Stimulated activated CD4-positive, alpha-beta T cell treated with anti-CD3 and anti-CD28 coated beads, TNF-alpha, amount 100 ng/mL, for 24 hours (primary cell): ENCODE measurements at regions not wholly inside any gene's neighbourhood (a gene's known extent, or its start where the extent isn't known, plus 50 kb on each side); places are given as distances from the start of the nearest gene placed in this dataset.
A peak's percentile ranks its signal among the peaks of the same experiment; 100 is the strongest.
"Not testable (repeated sequence)": the region's sequence is repeated elsewhere in the genome, so short reads cannot be mapped to it uniquely, and the experiment has no call there.

Experiments
- DNase-seq, 3 experiments: peaks; one replicate each; pipeline ENCODE4 v3.0.0-alpha.2; 2020; ENCODE audit warnings: low read depth in 3 of 3

DNA sequence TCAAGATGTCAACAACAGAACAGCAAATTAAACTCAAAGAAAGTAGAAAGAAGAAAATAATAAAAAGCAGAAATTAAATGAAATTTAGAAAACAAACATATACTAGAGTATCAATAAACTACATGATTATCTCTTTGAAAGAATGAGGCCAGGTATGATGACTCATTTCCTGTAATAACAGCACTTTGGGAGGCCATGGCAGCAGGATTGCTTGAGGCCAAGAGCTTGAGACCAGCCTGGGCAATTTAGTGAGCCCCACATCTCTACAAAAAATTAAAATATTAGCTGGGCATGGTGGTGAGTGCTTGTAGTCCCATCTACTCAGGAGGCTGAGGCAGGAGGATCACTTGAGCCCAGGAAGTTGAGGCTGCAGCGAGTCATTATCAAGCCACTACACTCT, 232.5 kb downstream of the RAB11FIP4 start:
- no peak for DNase-seq

DNA sequence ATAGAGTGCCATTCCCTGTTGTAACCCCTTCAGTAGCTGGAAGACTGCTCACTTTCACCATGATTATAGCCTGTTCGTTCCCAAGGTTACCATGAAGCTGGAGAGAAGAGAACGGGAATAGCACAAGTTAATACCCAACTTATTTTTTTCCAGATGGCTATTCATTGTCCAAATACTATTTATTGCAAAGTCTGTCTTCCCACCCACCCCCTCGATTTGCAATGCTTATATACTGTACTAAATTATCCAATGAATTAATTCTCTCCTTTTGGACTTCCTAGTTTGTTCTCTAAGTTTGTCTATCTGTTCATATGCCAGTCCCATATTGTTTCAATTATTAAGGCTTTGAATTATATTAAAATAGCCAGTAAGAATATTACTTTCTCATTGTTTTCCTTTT, 231.0 kb downstream of the RAB11FIP4 start:
- DNase-seq = no peak

DNA sequence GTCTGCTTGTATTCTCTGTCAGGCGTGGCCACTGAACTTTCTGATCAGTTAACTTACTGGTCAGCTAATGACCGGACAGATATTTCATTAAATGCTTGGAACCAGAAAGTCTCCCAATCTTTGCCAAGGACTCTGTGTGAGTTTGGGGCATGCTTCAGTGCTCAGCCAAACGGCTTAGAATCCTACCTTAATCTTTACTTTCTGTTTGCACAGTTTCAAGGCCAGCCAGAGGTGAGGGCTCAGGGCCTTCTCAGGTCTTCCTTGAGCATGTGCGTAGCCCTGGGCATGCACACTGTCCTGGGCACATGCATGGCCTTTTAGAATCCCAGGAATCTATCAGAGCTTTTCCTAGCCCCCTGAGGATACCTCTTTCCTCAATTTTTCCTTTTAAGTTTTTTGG, 230.1 kb downstream of the RAB11FIP4 start:
- DNase-seq = no peak

DNA sequence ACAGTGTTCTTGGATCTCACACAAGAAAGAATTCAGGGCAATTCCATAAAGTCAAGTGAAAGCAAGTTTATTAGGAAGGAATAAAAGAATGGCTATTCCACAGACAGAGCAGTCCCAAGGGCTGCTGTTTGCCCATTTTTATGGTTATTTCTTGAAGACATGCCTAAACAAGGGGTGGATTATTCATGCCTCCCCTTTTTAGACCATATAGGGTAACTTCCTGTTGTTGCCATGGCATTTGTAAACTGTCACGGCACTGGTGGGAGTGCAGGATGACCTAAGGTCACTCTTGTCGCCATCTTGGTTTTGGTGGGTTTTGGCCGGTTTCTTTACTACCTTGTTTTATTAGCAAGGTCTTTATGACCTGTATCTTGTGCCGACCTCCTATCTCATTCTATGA, 219.6 kb downstream of the RAB11FIP4 start:
- DNase-seq = not testable (repeated sequence)

DNA sequence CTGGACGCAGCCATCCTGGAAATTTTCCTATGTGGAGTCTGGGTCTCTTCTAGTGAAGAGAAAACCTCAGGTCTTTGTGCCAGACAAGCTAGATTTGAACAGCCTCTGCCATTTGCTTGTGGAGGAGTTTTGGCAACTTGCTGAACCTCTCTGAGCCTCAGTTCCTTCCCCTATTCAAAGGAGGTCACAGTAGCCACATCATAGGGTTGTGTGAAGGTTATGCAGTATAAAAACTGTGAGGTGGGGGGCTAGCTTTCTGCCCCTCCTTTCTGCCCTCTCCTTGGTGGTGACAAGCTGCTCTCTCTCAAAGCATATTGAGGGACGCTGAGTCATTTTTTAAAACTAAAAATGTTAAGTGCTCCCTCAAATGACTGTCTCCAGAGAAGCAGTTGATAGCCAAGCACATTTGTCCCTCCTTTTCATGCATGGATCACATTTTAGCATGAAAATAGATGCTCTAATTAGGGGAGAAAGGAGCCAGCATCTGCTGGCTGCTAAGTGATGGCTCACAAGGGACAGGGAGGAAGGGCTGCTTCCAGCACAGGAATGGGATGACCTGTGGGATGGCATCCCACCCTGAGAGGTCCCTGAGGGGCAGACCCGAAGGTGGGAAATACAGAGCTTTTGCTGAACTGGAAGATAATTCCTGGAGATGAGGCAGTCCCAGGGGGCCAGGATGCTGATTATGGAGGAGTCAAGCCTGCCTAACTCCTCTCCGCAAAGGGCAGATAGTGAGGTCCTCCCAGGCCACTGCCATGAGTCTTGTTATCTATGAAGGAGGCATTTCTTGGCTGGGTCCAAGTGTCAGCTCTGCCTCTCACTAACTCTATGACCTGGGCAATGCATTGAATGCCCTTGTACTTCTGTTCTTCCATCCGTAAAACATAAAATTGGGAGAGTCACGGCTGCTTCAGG, 218.8 kb downstream of the RAB11FIP4 start:
- DNase-seq = no peak

DNA sequence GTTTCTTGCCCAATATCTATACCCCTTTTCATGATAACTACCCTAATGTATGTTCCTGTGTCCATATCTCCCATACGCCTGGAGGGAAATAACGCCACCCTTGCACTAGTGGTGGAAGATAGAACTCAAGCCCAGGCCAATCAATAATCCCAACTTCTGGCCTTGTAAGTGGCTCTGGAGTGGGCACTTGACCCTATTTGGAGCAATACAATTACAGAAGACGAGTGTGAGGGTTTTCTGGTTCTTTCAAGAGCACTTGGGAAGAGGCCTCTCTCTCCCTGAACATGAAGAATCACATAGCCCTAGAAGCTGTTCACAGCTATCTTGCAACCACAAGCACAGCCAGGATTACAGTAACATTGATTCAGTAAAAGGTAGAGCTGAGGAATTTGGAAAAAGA, 217.9 kb downstream of the RAB11FIP4 start:
- no peak for DNase-seq

DNA sequence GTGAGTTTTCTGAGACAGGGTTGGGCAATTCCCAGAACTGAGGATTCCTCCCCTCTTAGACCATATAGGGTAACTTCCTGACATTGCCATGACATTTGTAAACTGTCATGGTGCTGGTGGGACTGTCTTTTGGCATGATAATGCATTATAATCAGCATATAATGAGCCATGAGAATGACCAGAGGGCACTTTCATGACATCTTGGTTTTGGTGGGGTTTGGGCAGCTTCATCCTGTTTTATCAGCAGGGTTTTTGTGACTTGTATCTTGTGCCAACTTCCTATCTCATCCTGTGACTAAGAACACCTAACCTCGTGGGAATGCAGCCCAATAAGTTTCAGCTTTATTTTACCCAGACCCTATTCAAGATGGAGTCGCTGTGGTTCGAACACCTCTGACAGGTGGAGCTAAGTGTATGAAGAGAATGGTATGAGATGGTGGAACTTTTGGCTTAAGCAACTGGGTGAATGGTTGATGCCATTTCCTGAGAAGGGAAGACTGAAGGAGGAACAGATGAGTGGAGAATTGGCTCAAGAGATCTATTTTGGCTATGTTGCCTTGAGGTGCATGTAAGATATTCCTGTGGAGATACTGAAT, 217.3 kb downstream of the RAB11FIP4 start:
- DNase-seq = no peak

DNA sequence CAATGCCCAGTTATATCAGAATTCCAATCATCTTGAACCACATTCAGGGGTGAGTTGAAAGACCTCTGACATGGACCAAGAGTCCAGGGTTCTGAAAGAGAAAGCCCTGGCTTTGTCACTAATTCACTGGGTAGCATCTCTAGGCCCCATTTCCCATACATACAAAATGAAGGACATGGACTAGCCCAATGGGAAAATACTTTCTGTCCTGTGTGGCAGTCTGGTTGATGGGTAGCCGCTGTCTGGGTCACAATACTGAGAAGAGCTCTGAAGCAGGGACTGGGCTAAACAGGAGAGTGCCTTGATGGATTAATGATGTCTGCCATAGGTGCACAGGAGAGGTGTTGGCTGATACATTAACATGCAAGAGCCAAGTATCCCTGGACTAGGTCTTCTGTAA, 214.3 kb downstream of the RAB11FIP4 start:
- no peak for DNase-seq

DNA sequence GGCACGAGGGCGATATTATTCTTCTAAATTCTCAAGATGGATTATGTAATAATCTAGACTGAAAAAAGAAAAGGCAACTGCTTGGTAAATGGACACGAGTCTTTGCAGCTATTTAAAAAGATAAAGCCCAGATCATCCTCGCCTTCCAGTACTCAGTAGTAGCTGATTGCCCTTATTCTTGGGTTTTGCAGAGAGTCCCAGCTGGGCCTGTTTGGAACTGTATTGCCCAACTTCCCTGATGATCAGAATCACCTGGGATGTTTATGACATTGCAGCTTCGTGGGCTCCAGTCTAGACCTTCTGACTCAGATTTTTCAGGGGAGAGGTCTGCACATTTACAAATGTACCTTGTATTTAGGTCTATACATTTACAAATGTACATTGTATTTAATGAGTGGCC, 213.5 kb downstream of the RAB11FIP4 start:
- no peak for DNase-seq

DNA sequence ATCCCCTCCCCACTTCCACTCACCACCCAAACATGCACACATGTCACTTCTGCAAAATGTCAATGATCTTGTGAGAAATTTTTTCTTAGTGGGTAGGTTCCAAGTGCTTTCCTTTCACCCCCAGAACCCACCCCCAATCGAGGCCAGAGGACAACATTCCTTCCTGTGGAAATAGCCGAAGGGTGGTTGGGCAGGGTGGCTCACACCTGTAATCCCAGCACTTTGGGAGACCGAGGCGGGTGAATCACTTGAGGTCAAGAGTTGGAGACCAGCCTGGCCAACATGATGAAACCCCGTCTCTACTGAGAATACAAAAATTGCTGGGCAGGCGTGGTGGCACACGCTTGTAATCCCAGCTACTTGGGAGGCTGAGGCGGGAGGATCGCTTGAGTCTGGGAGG, 208.7 kb downstream of the RAB11FIP4 start:
- DNase-seq = not testable (repeated sequence)

DNA sequence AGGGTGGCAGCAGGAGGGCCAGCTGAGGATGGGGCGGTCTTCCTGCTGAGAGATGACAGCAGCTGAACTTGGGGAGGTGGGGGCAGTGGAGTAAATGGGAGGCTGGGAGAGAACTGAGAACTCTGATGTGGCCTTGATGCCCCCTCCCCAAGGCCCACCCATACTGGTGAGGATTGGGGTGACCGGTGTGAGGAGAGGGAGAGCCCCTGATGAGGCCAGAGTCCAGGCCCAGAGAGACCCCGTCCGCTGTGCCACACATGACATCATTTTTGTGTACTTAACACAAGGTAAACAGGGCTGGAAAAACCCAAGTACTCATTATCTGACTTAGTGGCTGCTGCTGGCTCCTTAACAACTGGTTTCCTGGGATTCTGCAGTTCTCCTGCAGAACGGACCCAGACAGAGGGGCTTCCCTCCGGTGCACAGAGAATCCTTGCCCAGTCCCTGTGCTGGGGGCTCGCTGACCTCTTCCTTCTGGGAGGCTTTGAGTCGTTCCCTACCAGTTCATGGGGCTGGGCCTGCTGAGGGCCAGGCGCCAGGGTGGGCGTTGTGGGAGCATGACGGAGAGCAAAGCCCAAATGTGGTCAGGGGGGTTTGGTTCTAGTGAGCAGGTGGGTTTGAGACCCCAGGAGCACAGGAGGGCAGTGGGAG, 207.6 kb downstream of the RAB11FIP4 start:
- no peak for DNase-seq

DNA sequence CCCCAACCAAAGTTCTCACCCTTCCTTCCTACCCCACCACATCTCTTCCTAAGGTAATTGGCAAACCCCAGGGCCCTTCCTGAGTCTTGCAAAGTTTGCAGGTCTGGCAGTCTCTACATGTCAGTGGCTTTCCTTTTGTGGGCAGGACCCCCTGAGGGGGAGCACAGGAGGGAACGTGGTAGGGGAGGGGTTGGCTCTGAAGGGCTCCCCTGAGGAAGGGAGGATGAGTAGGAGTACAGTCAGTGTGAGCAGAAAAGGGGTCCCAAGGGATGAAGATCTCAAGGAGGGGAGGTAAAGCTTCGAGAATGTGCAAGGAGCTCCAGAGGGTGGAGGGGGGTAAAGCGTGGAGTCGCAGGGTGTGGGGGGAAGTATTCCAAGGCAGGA, 206.9 kb downstream of the RAB11FIP4 start:
- DNase-seq = no peak

DNA sequence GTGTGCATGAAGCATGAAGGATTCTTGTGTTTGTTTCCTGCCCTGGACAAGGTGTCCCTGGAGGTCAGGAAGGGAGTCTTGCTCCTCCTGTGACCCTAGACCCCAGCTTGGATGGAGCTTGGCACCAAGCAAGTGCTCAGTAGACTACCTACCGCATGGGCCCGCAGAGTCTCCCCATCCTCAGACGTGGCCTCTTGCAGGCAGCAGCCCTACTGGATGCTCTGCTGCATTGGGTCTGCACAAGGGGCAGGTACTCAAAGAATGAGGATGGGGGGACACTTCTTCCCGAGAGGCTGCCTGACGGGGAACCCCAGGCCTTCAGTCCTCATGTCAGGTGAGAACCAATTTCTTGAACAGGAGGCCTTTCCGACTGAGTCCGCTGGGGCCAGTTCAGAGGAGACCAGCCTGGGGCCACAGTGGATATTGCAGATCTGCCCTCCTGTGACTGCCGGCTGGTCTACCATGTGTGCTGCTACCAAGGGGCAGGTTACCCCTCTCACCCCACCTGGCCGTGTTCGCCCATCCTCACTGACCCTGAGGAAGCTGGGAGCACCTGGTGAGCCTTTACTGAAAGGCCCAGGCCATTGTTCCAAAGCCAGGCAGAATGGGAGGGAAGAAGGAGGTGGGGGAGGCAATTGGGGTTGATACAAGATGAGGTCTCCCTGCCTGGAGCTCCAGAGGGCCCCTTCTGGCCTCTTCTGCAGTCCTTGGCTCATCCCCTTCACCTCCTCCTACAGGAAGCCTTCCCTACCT, 206.3 kb downstream of the RAB11FIP4 start:
- no peak for DNase-seq

DNA sequence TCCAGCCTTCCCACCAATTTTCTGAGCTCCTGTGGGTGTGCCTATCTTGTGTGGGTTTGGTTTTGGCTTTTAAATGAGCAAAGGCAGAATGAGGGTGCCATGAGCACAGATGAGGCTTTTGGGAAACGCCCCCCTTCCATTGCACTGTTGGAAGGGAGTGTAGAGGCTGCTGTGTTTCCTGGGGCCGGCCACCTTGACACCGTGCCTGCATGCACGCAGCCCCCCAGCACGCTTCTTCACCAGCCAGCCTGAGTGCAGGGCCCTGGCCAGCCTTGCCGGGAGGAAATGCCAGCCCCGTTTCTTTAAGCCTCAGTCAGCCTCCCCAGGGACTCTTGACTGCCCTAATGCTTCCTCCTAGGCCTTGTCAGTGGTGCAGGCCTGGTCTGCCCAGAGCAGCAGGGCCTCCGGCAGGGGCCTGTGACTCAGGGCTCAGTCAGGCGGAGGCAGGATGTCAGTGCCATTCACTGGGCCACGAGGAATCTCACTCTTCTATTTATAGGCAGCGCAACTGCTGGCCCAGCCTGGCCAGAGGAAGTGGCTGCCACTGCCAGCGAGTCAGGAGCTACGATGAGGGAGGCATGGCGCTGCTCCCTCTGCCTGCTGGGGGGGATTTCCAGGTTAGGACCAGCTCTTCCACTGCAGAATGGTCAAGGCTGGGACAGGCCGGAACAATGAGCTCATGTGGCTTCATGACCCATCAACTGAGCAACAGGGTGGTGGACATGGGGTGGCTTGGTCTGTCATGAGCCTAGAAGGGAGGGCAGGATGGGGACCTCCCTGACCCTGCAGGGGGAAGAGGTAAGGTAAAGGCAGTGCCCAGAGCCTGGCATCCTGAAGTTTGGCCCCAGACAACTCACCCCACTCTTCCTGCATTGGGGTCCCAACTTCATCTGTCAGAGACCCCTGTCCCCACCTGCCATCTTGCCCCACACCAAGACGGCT, 205.2 kb downstream of the RAB11FIP4 start:
- DNase-seq = peak in 1 of 3 experiments; percentile 10

DNA sequence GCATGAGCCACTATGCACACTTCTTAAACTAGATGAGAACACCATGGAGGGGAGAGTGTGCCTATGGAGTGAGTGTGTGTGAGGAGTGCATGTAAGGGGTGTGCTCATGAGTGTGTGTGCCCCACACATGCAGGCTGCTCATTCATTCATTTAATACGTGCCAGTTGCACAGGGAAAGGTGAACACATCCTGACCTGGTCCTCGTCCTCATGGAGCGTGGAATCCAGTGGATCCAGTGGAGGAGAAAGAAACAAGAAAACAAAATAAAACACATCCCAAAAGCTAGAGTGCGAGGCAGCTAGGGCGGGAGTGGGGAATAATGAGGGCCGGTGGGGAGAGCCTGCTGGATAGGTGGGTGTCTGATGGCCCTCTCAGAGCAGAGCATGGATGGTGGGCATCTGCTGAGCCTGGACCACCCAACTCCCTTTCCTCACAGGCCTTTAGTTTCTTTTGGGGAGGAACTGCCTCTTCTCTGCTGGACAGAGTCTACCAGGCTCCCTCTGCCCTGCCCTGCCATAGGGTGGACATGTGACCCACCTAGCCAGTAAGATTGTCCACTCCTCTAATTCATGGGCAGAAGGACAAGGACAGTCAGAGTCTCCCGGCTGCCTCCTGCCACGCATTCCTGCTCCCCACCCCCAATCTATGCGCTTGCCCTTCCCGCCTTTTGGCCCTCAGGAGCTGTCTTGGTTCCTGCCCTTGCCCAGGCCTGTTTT, 204.3 kb downstream of the RAB11FIP4 start:
- no peak for DNase-seq

DNA sequence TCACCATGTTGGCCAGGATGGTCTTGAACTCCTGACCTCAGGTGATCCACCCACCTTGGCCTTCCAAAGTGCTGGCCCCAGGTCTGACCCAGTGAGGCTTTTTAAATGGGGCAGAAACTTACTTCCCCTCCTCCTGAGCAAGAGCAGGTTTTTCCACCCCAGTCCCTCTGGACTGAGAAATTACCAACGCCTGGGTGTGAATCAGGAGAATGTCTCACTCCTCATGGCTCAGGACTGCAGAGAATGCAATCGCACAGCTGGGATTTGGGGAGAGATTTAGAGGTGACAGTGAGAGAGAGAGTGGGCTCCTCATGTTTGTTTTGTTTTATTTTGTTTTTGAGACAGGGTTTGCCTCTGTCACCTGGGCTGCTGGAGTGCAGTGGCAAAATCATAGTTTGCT, 203.6 kb downstream of the RAB11FIP4 start:
- no peak for DNase-seq

DNA sequence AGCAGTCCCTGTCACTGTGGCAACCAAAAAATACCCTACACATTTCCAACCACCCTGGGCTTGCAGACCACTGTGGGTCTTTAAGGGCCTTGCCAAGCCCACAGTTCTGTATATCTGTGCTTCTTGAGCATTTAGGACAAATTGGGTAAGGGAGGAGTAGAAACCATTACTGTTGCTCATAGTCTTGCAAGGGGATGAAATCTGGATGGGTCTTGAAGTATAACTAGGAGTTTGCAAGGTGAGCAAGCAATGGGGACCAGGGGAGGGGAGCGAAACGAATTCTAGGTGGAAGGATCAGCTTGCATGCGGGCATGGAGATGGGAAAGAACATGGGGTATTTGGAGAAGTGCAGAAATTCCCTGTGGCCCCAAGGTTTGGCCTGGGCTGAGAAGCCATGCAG, 202.9 kb downstream of the RAB11FIP4 start:
- DNase-seq = no peak

DNA sequence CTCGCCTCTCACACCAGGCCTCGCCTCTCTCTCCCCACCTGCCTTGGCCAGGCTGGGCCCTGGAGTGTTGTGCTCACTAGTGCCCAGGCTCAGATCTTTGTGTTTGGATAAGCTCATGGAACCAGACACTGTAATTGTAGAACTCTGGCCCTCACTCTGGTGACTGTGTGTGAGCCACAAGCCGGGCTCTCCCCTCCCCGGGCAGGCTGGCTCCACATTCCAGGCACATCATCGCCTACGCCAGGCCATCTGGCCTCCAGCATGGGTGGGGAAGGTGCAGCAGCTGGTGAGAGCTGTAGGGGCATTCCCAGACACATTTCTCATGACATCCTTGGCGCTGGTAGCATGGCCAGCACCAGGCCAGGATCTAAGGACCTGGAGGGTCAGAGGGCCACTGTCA, 202.3 kb downstream of the RAB11FIP4 start:
- DNase-seq = no peak

DNA sequence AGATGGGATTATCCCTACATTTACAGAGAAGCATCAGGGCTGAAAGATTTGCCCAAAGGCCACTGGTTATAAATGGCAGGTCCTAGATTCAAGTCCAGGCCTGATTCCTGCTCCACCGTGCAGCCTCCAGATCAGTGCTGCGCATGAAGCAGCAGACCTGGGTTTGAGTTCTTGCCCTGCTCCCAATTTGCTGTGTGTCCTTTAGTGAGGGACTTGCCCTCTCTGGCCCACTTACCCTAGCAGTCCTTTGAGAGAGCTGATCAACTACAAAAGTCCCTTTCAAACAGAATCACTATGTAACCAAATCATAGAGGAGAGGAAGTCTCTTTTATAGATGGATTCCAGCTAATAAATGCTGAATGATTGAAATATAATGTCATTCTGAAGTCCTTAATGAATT, 200.4 kb downstream of the RAB11FIP4 start:
- no peak for DNase-seq

DNA sequence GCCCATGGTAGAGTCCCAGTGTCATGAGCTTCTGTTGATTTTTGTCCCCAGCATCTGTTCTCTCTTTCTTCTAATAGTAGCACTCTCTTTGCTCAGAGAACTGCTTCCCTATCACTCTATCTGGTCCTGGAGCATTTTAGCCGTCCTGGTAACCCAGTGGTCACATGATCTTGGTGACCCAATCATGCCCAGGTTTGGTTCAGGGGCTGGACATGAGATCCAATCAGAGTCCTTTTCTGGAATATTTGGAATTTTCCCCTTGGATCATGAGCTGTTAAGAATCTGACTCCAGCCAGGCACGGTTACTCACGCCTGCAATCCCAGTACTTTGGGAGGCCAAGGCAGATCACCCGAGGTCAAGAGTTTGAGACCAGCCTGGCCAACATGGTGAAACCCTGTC, 197.0 kb downstream of the RAB11FIP4 start:
- DNase-seq = no peak
